ENCODE measurements at regions not wholly inside any gene's neighbourhood (a gene's known extent, or its start where the extent isn't known, plus 50 kb on each side); places are given as distances from the start of the nearest gene placed in this dataset.

DNA sequence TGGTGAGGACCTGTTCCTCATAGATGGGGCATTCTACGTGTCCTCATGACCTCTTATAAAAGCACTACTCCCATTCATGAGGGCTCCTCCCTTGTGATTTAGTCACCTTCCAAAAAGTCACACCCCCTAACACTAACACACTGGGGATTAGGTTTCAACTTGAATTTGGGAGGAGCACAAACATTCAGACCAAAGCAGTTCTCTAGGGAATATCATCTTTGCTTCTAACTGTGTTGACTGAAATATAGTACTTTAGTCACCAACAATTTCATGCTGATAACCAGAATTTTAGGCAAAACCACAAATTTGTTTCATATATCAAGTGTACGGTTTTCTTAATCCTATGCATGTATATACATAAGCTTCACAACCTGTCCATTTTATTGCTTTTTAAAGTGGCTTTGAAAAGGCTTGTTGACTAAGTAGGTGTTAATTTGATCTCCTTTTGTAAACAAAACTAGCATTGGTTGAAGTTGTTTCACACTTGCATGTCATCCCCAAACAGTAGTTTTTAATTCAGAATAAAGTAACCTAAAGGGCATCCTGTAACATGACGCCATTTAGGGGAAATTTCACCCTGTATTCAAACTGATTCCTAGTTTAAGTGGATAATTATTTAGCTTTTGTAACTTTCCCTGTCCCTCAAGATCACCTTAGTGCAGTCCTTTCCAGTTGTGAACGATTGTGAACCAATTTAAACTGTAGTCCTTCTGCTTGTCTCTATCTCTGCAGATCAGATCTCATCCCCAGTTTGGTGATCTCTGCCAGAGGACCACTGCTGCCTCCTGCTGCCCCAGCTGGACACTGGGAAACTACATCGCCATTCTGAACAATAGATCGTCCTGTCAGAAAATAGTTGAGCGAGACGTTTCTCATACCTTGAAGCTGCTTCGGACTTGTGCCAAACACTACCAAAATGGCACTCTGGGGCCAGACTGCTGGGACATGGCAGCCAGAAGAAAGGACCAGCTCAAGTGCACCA is 141.1 kb downstream of the TLR5 start:
- TF ChIP-seq, protein P1, sequence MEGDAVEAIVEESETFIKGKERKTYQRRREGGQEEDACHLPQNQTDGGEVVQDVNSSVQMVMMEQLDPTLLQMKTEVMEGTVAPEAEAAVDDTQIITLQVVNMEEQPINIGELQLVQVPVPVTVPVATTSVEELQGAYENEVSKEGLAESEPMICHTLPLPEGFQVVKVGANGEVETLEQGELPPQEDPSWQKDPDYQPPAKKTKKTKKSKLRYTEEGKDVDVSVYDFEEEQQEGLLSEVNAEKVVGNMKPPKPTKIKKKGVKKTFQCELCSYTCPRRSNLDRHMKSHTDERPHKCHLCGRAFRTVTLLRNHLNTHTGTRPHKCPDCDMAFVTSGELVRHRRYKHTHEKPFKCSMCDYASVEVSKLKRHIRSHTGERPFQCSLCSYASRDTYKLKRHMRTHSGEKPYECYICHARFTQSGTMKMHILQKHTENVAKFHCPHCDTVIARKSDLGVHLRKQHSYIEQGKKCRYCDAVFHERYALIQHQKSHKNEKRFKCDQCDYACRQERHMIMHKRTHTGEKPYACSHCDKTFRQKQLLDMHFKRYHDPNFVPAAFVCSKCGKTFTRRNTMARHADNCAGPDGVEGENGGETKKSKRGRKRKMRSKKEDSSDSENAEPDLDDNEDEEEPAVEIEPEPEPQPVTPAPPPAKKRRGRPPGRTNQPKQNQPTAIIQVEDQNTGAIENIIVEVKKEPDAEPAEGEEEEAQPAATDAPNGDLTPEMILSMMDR (IDR thresholded peaks at IDR 0.05; ENCODE audit: borderline replicate concordance, extremely low read depth, low read length, poor library complexity, severe bottlenecking): peak; percentile 18
- no peak for TF ChIP-seq EZH2 (IDR thresholded peaks at IDR 0.05; ENCODE audit: borderline replicate concordance, low read depth, low read length, severe bottlenecking)
- Histone ChIP-seq H3K9ac (ENCODE audit: low read depth, low read length) (no peak overlapping the region), H3K4me1 (ENCODE audit: insufficient read depth, low read length) (peaks cover 8% of the 10 kb centered on the region), H3K4me3 (ENCODE audit: low read depth in 1 of 2, low read length in 2 of 2) (no peak overlapping the region), H3K27me3 (ENCODE audit: insufficient read depth, low read length, poor library complexity) (no peaks in the 10 kb centered on the region), H4K20me1 (ENCODE audit: insufficient read depth, low read length) (no peaks in the 10 kb centered on the region), H3K4me2 (ENCODE audit: insufficient read depth, low read length) (no peak overlapping the region), H3K27ac (ENCODE audit: low read length) (no peak overlapping the region), H3K9me3 (ENCODE audit: insufficient read depth, low read length, severe bottlenecking) (no peaks in the 10 kb centered on the region), H3K36me3 (ENCODE audit: insufficient read depth, low read length) (peaks cover 10% of the 10 kb centered on the region; the same call in 1 of the 2 replicates), H2AFZ (ENCODE audit: low read depth, low read length) (no peak overlapping the region), H3K79me2 (ENCODE audit: insufficient read depth, low read length) (no peaks in the 10 kb centered on the region)
- ATAC-seq (ENCODE audit: insufficient read depth, low read depth): no peak
- no peak for DNase-seq

DNA sequence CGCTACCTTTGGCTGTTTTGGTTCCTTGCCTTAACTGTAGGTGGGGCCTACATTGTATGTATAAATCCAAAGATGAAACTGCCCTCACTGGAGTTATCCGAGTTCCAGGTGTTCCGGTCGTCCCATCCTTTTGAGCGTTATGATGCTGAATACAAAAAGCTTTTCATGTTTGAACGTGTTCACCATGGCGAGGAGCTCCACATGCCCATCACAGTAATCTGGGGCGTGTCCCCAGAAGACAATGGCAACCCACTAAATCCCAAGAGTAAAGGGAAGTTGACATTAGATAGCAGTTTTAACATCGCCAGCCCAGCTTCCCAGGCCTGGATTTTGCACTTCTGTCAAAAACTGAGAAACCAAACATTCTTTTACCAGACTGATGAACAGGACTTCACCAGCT is 139.5 kb downstream of the TLR5 start:
- H3K27me3 ChIP-seq (ENCODE audit: insufficient read depth, low read length, poor library complexity): no peaks in the 10 kb centered on the region
- DNase-seq (no peak), ATAC-seq (ENCODE audit: insufficient read depth, low read depth) (no peak)
- TF ChIP-seq, protein P1 (IDR thresholded peaks at IDR 0.05; ENCODE audit: borderline replicate concordance, extremely low read depth, low read length, poor library complexity, severe bottlenecking): no peak
- no peak for TF ChIP-seq EZH2 (IDR thresholded peaks at IDR 0.05; ENCODE audit: borderline replicate concordance, low read depth, low read length, severe bottlenecking)
- peaks cover 10% of the 10 kb centered on the region; the same call in 1 of the 2 replicates for H3K36me3 ChIP-seq (ENCODE audit: insufficient read depth, low read length)
- no peaks in the 10 kb centered on the region for H3K4me1 ChIP-seq (ENCODE audit: insufficient read depth, low read length)
- H3K4me2 ChIP-seq (ENCODE audit: insufficient read depth, low read length): no peak overlapping the region
- no peak overlapping the region for H2AFZ ChIP-seq (ENCODE audit: low read depth, low read length)
- H4K20me1 ChIP-seq (ENCODE audit: insufficient read depth, low read length): no peaks in the 10 kb centered on the region
- H3K9me3 ChIP-seq (ENCODE audit: insufficient read depth, low read length, severe bottlenecking): no peaks in the 10 kb centered on the region
- no peak overlapping the region for H3K4me3 ChIP-seq (ENCODE audit: low read depth in 1 of 2, low read length in 2 of 2)
- no peak overlapping the region for H3K27ac ChIP-seq (ENCODE audit: low read length)
- H3K79me2 ChIP-seq (ENCODE audit: insufficient read depth, low read length): no peaks in the 10 kb centered on the region
- H3K9ac ChIP-seq (ENCODE audit: low read depth, low read length): no peak overlapping the region

DNA sequence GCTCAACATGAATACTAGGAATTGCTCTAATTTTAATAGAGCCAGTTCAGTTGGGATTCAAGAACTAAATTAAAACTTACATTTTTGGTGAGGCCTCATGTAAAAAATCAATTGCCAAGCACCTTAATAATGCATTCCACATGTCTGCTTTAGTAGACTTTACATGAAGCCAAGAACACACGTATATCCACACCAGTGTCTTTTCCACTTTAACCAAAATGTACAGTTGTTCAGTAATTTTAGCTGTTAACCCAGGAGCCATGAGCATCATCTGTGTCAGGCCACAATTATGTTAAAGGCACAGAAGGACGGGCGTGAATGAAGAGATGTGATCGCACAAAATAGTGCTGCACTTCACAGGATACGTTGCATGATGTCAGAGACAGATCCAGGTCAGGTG is 136.7 kb downstream of the TLR5 start:
- TF ChIP-seq EZH2 (IDR thresholded peaks at IDR 0.05; ENCODE audit: borderline replicate concordance, low read depth, low read length, severe bottlenecking): no peak
- TF ChIP-seq, protein P1 (IDR thresholded peaks at IDR 0.05; ENCODE audit: borderline replicate concordance, extremely low read depth, low read length, poor library complexity, severe bottlenecking): no peak
- Histone ChIP-seq H3K9me3 (ENCODE audit: insufficient read depth, low read length, severe bottlenecking) (no peaks in the 10 kb centered on the region), H3K9ac (ENCODE audit: low read depth, low read length) (no peak overlapping the region), H3K27ac (ENCODE audit: low read length) (no peak overlapping the region), H3K4me3 (ENCODE audit: low read depth in 1 of 2, low read length in 2 of 2) (no peak overlapping the region), H3K4me2 (ENCODE audit: insufficient read depth, low read length) (no peak overlapping the region), H3K36me3 (ENCODE audit: insufficient read depth, low read length) (peaks cover 10% of the 10 kb centered on the region; the same call in 1 of the 2 replicates), H4K20me1 (ENCODE audit: insufficient read depth, low read length) (no peaks in the 10 kb centered on the region), H3K27me3 (ENCODE audit: insufficient read depth, low read length, poor library complexity) (no peaks in the 10 kb centered on the region), H3K4me1 (ENCODE audit: insufficient read depth, low read length) (no peaks in the 10 kb centered on the region), H3K79me2 (ENCODE audit: insufficient read depth, low read length) (no peaks in the 10 kb centered on the region), H2AFZ (ENCODE audit: low read depth, low read length) (no peak overlapping the region)
- DNase-seq (no peak), ATAC-seq (ENCODE audit: insufficient read depth, low read depth) (no peak)

Measured in DND-41 (cell line).